ENCODE measurements at regions not wholly inside any gene's neighbourhood (a gene's known extent, or its start where the extent isn't known, plus 50 kb on each side); places are given as distances from the start of the nearest gene placed in this dataset.

GRCh38 chr15:94917068-94917467, 685.7 kb downstream of the MCTP2 start:
- TF ChIP-seq CTCF (conservative IDR thresholded peaks at IDR 0.05; ENCODE audit: low read depth in 2 of 2) (no peak), POLR2AphosphoS5 (IDR thresholded peaks at IDR 0.05; ENCODE audit: low read depth) (no peak), REST (IDR thresholded peaks at IDR 0.05; ENCODE audit: unreplicated experiment) (no peak), EZH2 (IDR thresholded peaks at IDR 0.05; ENCODE audit: low read depth, unreplicated experiment) (no peak), ETS1 (IDR thresholded peaks at IDR 0.05) (no peak), EZH2phosphoT487 (IDR thresholded peaks at IDR 0.05; ENCODE audit: unreplicated experiment) (no peak), NANOG (IDR thresholded peaks at IDR 0.05; ENCODE audit: borderline replicate concordance) (no peak), JUNB (IDR thresholded peaks at IDR 0.05; ENCODE audit: unreplicated experiment) (no peak), ZNF114 (CRISPR knock-in tag; IDR thresholded peaks at IDR 0.05) (no peak), CREB1 (CRISPR knock-in tag; IDR thresholded peaks at IDR 0.05; ENCODE audit: low read depth) (no peak)
- TF ChIP-seq, protein P1, sequence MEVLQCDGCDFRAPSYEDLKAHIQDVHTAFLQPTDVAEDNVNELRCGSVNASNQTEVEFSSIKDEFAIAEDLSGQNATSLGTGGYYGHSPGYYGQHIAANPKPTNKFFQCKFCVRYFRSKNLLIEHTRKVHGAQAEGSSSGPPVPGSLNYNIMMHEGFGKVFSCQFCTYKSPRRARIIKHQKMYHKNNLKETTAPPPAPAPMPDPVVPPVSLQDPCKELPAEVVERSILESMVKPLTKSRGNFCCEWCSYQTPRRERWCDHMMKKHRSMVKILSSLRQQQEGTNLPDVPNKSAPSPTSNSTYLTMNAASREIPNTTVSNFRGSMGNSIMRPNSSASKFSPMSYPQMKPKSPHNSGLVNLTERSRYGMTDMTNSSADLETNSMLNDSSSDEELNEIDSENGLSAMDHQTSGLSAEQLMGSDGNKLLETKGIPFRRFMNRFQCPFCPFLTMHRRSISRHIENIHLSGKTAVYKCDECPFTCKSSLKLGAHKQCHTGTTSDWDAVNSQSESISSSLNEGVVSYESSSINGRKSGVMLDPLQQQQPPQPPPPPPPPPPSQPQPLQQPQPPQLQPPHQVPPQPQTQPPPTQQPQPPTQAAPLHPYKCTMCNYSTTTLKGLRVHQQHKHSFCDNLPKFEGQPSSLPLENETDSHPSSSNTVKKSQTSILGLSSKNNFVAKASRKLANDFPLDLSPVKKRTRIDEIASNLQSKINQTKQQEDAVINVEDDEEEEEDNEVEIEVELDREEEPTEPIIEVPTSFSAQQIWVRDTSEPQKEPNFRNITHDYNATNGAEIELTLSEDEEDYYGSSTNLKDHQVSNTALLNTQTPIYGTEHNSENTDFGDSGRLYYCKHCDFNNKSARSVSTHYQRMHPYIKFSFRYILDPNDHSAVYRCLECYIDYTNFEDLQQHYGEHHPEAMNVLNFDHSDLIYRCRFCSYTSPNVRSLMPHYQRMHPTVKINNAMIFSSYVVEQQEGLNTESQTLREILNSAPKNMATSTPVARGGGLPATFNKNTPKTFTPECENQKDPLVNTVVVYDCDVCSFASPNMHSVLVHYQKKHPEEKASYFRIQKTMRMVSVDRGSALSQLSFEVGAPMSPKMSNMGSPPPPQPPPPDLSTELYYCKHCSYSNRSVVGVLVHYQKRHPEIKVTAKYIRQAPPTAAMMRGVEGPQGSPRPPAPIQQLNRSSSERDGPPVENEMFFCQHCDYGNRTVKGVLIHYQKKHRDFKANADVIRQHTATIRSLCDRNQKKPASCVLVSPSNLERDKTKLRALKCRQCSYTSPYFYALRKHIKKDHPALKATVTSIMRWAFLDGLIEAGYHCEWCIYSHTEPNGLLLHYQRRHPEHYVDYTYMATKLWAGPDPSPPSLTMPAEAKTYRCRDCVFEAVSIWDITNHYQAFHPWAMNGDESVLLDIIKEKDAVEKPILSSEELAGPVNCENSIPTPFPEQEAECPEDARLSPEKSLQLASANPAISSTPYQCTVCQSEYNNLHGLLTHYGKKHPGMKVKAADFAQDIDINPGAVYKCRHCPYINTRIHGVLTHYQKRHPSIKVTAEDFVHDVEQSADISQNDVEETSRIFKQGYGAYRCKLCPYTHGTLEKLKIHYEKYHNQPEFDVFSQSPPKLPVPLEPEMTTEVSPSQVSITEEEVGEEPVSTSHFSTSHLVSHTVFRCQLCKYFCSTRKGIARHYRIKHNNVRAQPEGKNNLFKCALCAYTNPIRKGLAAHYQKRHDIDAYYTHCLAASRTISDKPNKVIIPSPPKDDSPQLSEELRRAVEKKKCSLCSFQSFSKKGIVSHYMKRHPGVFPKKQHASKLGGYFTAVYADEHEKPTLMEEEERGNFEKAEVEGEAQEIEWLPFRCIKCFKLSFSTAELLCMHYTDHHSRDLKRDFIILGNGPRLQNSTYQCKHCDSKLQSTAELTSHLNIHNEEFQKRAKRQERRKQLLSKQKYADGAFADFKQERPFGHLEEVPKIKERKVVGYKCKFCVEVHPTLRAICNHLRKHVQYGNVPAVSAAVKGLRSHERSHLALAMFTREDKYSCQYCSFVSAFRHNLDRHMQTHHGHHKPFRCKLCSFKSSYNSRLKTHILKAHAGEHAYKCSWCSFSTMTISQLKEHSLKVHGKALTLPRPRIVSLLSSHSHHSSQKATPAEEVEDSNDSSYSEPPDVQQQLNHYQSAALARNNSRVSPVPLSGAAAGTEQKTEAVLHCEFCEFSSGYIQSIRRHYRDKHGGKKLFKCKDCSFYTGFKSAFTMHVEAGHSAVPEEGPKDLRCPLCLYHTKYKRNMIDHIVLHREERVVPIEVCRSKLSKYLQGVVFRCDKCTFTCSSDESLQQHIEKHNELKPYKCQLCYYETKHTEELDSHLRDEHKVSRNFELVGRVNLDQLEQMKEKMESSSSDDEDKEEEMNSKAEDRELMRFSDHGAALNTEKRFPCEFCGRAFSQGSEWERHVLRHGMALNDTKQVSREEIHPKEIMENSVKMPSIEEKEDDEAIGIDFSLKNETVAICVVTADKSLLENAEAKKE (CRISPR knock-in tag; IDR thresholded peaks at IDR 0.05): no peak
